ENCODE measurements at regions not wholly inside any gene's neighbourhood (a gene's known extent, or its start where the extent isn't known, plus 50 kb on each side); places are given as distances from the start of the nearest gene placed in this dataset.

DNA sequence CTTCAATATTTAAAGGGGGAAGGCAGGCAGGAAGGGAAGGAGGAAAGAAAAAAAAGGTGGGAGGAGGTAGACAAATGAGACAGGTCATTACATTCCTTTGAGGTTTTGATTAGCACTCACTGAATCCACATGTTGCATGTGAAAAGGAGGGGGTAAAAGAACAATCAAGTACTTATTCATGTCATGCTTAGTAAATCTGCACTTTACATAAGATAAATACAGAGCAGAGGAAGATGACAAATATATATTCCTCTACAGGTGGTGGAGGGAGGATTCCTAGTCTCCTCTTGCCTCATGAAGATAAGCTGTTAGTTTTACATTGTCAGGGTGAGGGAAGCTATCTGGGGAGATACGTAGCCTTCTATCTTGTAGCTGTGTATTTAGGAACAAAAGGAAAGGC lies 1645.4 kb upstream of the SPRY2 start:
- H3K4me3 ChIP-seq (ENCODE audit: low read length), result no peak overlapping the region
- no peak for DNase-seq (ENCODE audit: low read depth)
- TF ChIP-seq, protein P1, sequence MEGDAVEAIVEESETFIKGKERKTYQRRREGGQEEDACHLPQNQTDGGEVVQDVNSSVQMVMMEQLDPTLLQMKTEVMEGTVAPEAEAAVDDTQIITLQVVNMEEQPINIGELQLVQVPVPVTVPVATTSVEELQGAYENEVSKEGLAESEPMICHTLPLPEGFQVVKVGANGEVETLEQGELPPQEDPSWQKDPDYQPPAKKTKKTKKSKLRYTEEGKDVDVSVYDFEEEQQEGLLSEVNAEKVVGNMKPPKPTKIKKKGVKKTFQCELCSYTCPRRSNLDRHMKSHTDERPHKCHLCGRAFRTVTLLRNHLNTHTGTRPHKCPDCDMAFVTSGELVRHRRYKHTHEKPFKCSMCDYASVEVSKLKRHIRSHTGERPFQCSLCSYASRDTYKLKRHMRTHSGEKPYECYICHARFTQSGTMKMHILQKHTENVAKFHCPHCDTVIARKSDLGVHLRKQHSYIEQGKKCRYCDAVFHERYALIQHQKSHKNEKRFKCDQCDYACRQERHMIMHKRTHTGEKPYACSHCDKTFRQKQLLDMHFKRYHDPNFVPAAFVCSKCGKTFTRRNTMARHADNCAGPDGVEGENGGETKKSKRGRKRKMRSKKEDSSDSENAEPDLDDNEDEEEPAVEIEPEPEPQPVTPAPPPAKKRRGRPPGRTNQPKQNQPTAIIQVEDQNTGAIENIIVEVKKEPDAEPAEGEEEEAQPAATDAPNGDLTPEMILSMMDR (conservative IDR thresholded peaks at IDR 0.05; ENCODE audit: low read length), result no peak

DNA sequence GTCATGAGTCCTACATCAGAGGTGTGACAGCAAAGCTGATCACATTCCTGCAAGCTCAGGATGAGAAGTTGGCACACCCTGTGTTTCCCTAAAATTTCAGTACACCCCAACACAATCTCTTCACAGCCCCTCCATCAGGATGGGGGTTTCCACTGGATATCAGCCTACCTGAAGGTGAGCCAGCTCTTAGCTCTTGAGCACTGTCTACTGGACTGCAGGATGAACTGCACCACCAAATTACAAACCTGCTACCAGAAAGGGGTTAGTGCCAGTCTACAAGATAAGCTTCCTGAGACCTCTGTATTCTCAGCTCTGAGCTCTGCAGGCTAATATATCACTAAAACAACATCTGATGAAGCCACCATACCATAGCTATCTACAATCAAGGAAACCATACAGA lies 1616.2 kb upstream of the SPRY2 start:
- DNase-seq (ENCODE audit: low read depth), result no peak
- TF ChIP-seq, protein P1 (conservative IDR thresholded peaks at IDR 0.05; ENCODE audit: low read length), result no peak
- no peak overlapping the region for H3K4me3 ChIP-seq (ENCODE audit: low read length)

DNA sequence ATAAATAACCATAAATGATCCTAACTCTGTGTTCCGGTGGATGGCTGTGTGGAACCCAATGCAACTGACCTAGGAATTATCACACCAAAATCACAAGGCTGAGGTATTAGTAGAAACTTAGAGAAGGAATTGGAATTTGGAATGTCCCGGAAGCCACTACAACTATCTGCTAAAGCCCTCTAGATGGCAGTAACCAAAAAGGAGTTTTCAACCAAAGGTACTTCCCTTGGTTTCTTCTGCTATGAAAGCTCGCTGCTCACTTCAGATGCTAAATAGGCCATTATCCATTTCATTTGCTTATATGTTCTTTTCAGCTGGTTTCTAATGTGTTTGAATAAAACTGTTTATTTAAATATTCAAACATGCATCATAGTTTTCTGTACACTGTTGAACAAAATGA lies 1589.1 kb upstream of the SPRY2 start:
- H3K4me3 ChIP-seq (ENCODE audit: low read length), result no peak overlapping the region
- TF ChIP-seq, protein P1 (conservative IDR thresholded peaks at IDR 0.05; ENCODE audit: low read length), result no peak
- no peak for DNase-seq (ENCODE audit: low read depth)

DNA sequence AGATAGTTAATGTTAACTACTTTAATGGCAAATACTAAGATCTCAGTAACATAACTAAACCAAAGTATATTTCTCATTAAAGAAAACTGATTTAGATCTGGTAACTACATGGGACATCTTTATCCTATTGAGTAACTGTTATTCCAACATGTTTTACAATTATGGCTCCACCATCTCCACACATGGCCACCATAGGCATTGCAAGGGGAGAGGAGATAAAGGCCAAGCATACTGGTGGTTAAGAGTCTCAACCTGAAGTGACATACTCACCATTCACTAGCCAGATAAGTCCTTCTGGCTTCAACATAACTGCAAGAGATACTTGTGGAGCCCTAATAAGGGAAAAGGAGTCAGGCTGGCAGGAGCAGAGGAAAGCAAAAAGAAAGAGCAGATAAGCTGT lies 1586.4 kb upstream of the SPRY2 start:
- TF ChIP-seq, protein P1 (conservative IDR thresholded peaks at IDR 0.05; ENCODE audit: low read length), result no peak
- DNase-seq (ENCODE audit: low read depth), result no peak
- no peak overlapping the region for H3K4me3 ChIP-seq (ENCODE audit: low read length)

DNA sequence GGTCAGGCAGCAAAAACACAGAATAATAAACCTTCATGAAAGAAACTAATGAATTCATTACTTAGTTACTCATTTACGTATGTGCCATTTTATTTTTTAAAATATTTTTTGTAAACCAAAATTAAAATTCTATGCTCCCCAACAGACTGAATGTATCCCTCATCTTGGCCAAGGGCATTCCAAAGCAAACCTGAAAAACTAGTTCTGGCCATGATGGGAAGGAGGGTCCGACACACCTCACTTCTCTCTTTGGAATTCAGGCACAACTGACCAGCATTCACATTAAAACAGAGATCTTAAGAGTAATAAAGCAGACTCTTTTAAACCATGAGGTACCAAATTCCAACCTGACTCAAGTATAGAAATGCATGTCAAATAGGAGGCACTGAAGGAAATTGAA lies 1576.9 kb upstream of the SPRY2 start:
- TF ChIP-seq, protein P1 (conservative IDR thresholded peaks at IDR 0.05; ENCODE audit: low read length), result no peak
- H3K4me3 ChIP-seq (ENCODE audit: low read length), result no peak overlapping the region
- DNase-seq (ENCODE audit: low read depth), result no peak

DNA sequence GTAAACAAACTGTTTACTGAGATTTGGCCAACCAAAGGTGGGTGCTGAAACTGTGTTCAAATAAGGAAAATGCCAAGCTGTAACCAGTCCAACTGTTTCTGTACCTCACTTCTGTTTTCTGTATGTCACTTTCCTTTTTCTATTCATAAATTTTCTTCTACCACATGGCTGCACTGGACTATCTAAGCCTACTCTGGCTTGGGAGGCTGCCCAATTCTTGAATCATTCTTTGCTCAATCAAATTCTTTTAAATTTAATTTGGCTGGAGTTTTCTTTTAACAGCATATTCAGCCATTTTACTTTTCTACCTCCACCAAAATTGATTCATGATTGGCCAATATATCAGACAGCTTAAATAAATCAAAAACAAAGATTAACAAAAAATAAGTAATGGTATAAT lies 1575.5 kb upstream of the SPRY2 start:
- no peak for DNase-seq (ENCODE audit: low read depth)
- TF ChIP-seq, protein P1 (conservative IDR thresholded peaks at IDR 0.05; ENCODE audit: low read length), result no peak

DNA sequence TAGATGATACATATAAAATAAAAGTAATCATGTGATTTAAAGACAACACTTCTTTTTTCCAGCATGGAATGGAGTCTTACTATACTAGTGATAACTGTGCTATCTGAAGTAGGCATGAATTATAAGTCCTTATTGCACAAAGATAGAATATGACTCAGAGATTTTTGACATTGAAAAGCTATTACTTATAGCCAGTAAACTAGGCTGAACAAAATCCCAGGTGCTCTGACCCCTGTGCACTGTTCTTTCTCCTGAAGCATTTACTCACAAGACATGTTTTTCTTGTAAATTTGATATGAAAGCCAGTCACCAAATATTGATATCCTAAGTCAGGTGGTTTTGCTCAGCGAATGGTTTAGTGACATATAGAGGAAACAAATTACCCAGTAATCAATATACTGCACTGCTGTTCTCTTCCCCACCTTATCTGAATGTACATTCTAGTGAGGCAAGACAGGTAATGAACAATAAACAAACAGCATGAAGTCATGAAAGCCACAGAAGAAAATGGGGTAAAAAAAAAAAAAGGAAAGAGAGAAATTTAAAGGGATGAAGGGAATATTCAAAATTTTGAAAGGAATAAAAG lies 1567.0 kb upstream of the SPRY2 start:
- TF ChIP-seq, protein P1 (conservative IDR thresholded peaks at IDR 0.05; ENCODE audit: low read length), result no peak
- H3K4me3 ChIP-seq (ENCODE audit: low read length), result no peak overlapping the region
- DNase-seq (ENCODE audit: low read depth), result no peak

More for the DNA sequence above, 1575.5 kb upstream of the SPRY2 start:
- H3K4me3 ChIP-seq (ENCODE audit: low read length), result no peak overlapping the region

All from AG10803 (cell line).